Prostate gland (tissue), 2 donors: ENCODE measurements at regions not wholly inside any gene's neighbourhood (a gene's known extent, or its start where the extent isn't known, plus 50 kb on each side); places are given as distances from the start of the nearest gene placed in this dataset.

Source experiments
- DNase-seq: peaks from one replicate; pipeline ENCODE4 v3.0.0-alpha.2; 2019; ENCODE audit warnings: low spot score
- H3K27ac ChIP-seq, 2 donors: fragments of 200-600 bp; sonication (generic); 2 replicates each; pipeline ENCODE4 v1.5.1; 2017 to 2019
- H3K27me3 ChIP-seq: fragments of 200-600 bp; sonication (generic); replicated peaks from 2 replicates; pipeline ENCODE4 v1.5.1; 2019; ENCODE audit not compliant: insufficient read depth
- H3K36me3 ChIP-seq, 2 donors: fragments of 200-600 bp; sonication (generic); 1 replicate in 1 of 2; 2 replicates in 1 of 2; pipeline versions ENCODE4 v1.5.1 to v1.8.1; 2017 to 2019
- H3K4me1 ChIP-seq: fragments of 200-600 bp; sonication (generic); replicated peaks from 2 replicates; pipeline ENCODE4 v1.5.1; 2019
- H3K4me3 ChIP-seq, 2 donors: fragments of 200-600 bp; sonication (generic); 2 replicates each; pipeline ENCODE4 v1.5.1; 2017 to 2019
- H3K9me3 ChIP-seq: fragments of 200-600 bp; sonication (generic); 2 replicates; pipeline ENCODE4 v1.5.1; 2017
- POLR2A ChIP-seq: fragments of 450-650 bp; IDR thresholded peaks from one replicate; pipeline ENCODE4 v1.6.1; 2016; ENCODE audit warnings: antibody characterized with exemption, mild to moderate bottlenecking
- POLR2AphosphoS5 ChIP-seq: sonication (generic); formaldehyde crosslinking; IDR thresholded peaks from one replicate; pipeline ENCODE4 v1.6.1; 2017; ENCODE audit warnings: antibody characterized with exemption
- WGBS: methylation state at CpG from one replicate; pipeline ENCODE4 v1.1.5; 2018; 5-methylcytosine and 5-hydroxymethylcytosine counted together
- intact Hi-C: fragments of 100-400 bp; cut with DNase I; formaldehyde crosslinking; loops from one replicate; pipeline ENCODE4 v1.14.2; 2022
- TF ChIP-seq, protein P1 (sequence below), 4 experiments: fragments of 200-600 bp in 2 of 4; fragments of 450-650 bp in 2 of 4; sonication (generic) in 2 of 4; IDR thresholded peaks; 1 replicate in 3 of 4; 2 replicates in 1 of 4; pipeline ENCODE4 v1.5.1; 2016 to 2019; ENCODE audit warnings: antibody characterized with exemption in 4 of 4, mild to moderate bottlenecking in 2 of 4, moderate library complexity in 2 of 4

DNA sequence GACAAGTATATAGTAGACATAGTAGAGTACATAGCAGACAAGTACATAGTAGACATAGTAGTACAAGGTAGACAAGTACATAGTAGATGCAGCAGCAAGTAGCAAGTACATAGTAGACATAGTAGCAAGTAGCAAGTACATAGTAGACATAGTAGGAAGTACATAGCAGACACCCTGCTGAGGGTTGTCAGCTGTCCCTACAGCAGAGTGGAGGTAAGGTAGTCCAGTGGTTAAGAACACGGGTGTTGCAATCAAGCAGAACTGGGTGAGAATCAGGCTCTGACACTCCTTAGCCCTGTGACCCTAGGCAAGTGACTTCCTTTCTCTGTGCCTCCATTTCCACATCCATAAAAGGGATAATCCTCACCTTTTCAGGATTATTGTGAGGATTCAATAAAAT lies 94.7 kb downstream of the NOG start:
- H3K9me3 ChIP-seq, result no peaks in the 10 kb centered on the region
- TF ChIP-seq, protein P1, sequence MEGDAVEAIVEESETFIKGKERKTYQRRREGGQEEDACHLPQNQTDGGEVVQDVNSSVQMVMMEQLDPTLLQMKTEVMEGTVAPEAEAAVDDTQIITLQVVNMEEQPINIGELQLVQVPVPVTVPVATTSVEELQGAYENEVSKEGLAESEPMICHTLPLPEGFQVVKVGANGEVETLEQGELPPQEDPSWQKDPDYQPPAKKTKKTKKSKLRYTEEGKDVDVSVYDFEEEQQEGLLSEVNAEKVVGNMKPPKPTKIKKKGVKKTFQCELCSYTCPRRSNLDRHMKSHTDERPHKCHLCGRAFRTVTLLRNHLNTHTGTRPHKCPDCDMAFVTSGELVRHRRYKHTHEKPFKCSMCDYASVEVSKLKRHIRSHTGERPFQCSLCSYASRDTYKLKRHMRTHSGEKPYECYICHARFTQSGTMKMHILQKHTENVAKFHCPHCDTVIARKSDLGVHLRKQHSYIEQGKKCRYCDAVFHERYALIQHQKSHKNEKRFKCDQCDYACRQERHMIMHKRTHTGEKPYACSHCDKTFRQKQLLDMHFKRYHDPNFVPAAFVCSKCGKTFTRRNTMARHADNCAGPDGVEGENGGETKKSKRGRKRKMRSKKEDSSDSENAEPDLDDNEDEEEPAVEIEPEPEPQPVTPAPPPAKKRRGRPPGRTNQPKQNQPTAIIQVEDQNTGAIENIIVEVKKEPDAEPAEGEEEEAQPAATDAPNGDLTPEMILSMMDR (IDR thresholded peaks at IDR 0.05), result no peak
- TF ChIP-seq POLR2AphosphoS5, result no peak
- no peak for TF ChIP-seq POLR2A
- 100% methylated on average over 1 of the region's 1 CpG for WGBS
- intact Hi-C loops, result no loop called here
- no peaks in the 10 kb centered on the region for H3K4me1 ChIP-seq
- no peak overlapping the region for H3K4me3 ChIP-seq
- H3K27ac ChIP-seq, result no peak overlapping the region
- DNase-seq, result no peak
- H3K27me3 ChIP-seq, result no peaks in the 10 kb centered on the region
- H3K36me3 ChIP-seq, result no peaks in the 10 kb centered on the region

DNA sequence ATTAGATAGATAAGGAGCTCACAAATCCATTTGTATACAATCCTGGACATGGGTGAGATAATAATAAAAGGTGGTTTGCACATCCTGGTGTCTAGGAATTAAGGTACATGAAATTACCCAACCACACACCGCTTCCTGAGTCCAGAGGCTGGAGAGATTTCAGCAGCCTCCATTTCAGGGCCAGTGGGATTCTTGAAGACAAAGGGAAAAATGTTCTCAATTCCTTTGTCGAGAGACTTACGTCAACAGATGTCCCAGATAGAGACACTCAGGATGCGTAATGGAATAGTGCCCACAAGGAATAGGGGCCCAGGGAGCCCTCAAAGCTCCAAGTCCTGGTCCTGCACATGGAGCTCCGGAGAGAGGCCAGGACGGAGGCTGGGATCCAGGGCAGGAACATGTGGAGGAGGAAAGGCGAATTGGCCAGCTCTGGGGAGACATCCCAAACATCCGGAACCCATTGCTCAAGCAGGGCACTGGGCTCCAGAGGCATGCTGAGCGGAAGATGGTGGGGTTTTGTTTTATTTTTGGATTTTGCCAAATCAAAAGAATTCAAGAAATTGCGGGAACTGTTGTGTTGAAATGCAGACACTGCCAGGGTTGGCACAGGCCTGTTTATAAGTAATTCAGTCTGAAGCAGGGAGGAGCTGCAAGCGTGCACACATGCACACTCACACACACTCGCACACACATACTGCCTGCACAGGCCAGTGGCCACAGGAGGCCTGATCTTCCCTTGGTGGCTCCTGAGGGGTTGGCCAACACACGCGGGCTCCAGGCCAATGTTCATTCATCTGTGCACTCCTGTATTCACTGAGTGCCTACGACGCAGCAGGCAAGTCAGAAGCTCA lies 97.2 kb downstream of the NOG start:
- Histone ChIP-seq H3K27ac (no peak overlapping the region), H3K4me1 (no peaks in the 10 kb centered on the region), H3K36me3 (no peaks in the 10 kb centered on the region), H3K4me3 (no peak overlapping the region), H3K27me3 (no peaks in the 10 kb centered on the region), H3K9me3 (no peaks in the 10 kb centered on the region)
- intact Hi-C loops, result no loop called here
- 86% methylated on average over 16 of the region's 16 CpGs for WGBS
- TF ChIP-seq POLR2A, result no peak
- no peak for TF ChIP-seq POLR2AphosphoS5
- TF ChIP-seq, protein P1 (IDR thresholded peaks at IDR 0.05), result no peak
- DNase-seq, result no peak

DNA sequence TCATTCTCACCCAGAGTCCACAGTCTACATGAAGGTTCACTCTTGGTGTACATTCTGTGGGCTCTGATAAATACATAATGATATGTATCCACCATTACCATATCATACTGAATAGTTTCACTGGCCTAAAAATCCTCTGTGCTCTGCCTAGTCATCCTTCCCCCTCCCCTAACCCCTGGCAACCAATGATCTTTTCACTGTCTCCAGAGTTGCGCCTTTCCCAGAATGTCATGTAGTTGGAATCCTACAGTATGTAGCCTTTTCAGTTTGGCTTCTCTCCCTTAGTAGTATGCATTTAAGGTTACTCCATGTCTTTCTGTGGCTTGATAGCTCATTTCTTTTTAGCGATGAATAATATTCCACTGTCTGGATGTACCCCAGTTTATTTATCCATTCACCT lies 101.3 kb downstream of the NOG start:
- Histone ChIP-seq H3K36me3 (no peaks in the 10 kb centered on the region), H3K27ac (no peak overlapping the region), H3K4me1 (no peaks in the 10 kb centered on the region), H3K9me3 (no peaks in the 10 kb centered on the region), H3K4me3 (no peak overlapping the region), H3K27me3 (no peaks in the 10 kb centered on the region)
- TF ChIP-seq POLR2AphosphoS5, result no peak
- TF ChIP-seq POLR2A, result no peak
- TF ChIP-seq, protein P1 (IDR thresholded peaks at IDR 0.05), result no peak
- no peak for DNase-seq
- intact Hi-C loops, result no loop called here
- WGBS, result 92% methylated on average over 2 of the region's 2 CpGs

DNA sequence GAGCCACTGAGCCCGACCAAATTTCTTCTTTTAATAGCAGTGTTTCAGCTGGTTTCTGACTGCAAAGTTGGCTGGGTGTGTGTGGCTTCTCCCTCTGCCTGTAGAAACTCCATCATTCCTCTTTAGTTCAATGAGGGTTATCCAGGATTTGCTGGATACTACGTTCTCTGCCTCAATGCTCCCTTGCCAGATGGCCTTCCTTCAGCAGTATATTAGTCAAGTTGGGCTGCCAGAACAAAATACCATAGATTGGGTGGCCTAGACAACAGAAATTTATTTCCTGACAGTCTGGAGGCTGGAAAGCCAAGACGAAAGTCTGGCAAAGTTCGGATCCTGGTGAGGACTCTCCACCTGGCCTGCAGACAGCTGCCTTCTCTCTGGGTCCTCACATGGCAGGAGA lies 103.7 kb downstream of the NOG start:
- H3K4me3 ChIP-seq, result no peak overlapping the region
- H3K27me3 ChIP-seq, result no peaks in the 10 kb centered on the region
- no peak overlapping the region for H3K27ac ChIP-seq
- no peak for DNase-seq
- no peaks in the 10 kb centered on the region for H3K36me3 ChIP-seq
- no peaks in the 10 kb centered on the region for H3K9me3 ChIP-seq
- H3K4me1 ChIP-seq, result no peaks in the 10 kb centered on the region
- intact Hi-C loops, result no loop called here
- TF ChIP-seq, protein P1 (IDR thresholded peaks at IDR 0.05), result no peak
- TF ChIP-seq POLR2AphosphoS5 (no peak), POLR2A (no peak)
- WGBS, result 51% methylated on average over 4 of the region's 4 CpGs
